Smooth muscle cell of the brain vasculature (primary cell): ENCODE measurements at regions not wholly inside any gene's neighbourhood (a gene's known extent, or its start where the extent isn't known, plus 50 kb on each side); places are given as distances from the start of the nearest gene placed in this dataset.

Experiments
- DNase-seq: peaks from one replicate; pipeline ENCODE4 v3.0.0-alpha.2; 2012; ENCODE audit warnings: low read depth, low spot score

GRCh38 chr5:4928409-4928808, 211.7 kb upstream of the ADAMTS16 start:
- DNase-seq: no peak

- DNase-seq: no peak
Observed at GRCh38 chr5:4929092-4929655, 211.0 kb upstream of the ADAMTS16 start.

- no peak for DNase-seq
Observed at GRCh38 chr5:4939042-4939781, 200.9 kb upstream of the ADAMTS16 start.

GRCh38 chr5:4941161-4941560, 199.0 kb upstream of the ADAMTS16 start:
- DNase-seq: no peak

- DNase-seq: no peak
Observed at GRCh38 chr5:4941957-4942830, 197.9 kb upstream of the ADAMTS16 start.

GRCh38 chr5:4942831-4943178, 197.3 kb upstream of the ADAMTS16 start:
- DNase-seq: no peak

GRCh38 chr5:4945296-4945695, 194.8 kb upstream of the ADAMTS16 start:
- DNase-seq: no peak

GRCh38 chr5:4947106-4947505, 193.0 kb upstream of the ADAMTS16 start:
- DNase-seq: no peak

GRCh38 chr5:4947893-4948536, 192.1 kb upstream of the ADAMTS16 start:
- DNase-seq: no peak

GRCh38 chr5:4949108-4949507, 191.0 kb upstream of the ADAMTS16 start:
- DNase-seq: no peak

GRCh38 chr5:4953576-4953975, 186.6 kb upstream of the ADAMTS16 start:
- no peak for DNase-seq

GRCh38 chr5:4954048-4954447, 186.1 kb upstream of the ADAMTS16 start:
- no peak for DNase-seq

- DNase-seq: no peak
Observed at GRCh38 chr5:4963265-4963664, 176.9 kb upstream of the ADAMTS16 start.

- DNase-seq: no peak
Observed at GRCh38 chr5:4969351-4969750, 170.8 kb upstream of the ADAMTS16 start.

GRCh38 chr5:4970171-4970570, 170.0 kb upstream of the ADAMTS16 start:
- DNase-seq: no peak

- no peak for DNase-seq
Observed at GRCh38 chr5:4976902-4977301, 163.2 kb upstream of the ADAMTS16 start.

- no peak for DNase-seq
Observed at GRCh38 chr5:4977416-4978110, 162.6 kb upstream of the ADAMTS16 start.

GRCh38 chr5:4980201-4980600, 159.9 kb upstream of the ADAMTS16 start:
- no peak for DNase-seq

GRCh38 chr5:4981608-4982007, 158.5 kb upstream of the ADAMTS16 start:
- no peak for DNase-seq

GRCh38 chr5:4983701-4984100, 156.4 kb upstream of the ADAMTS16 start:
- no peak for DNase-seq

- DNase-seq: no peak
Observed at GRCh38 chr5:4984461-4984860, 155.7 kb upstream of the ADAMTS16 start.

- DNase-seq: no peak
Observed at GRCh38 chr5:4987431-4987830, 152.7 kb upstream of the ADAMTS16 start.
